GM23338 (cell line): ENCODE measurements at regions not wholly inside any gene's neighbourhood (a gene's known extent, or its start where the extent isn't known, plus 50 kb on each side); places are given as distances from the start of the nearest gene placed in this dataset.

Experiments
- ATAC-seq: fragments of 200-7000 bp; cut with Tn5 transposase; 3 replicates; pipeline ENCODE4 v1.9.1; 2020
- DNase-seq: peaks from one replicate; pipeline ENCODE4 v3.0.0-alpha.2; 2015; ENCODE audit warnings: low spot score
- H2AFZ ChIP-seq: fragments of 200-600 bp; sonication (generic); 2 replicates; pipeline ENCODE4 v1.8.0; 2016; ENCODE audit warnings: antibody characterized with exemption, mild to moderate bottlenecking, moderate library complexity
- H3F3A ChIP-seq: fragments of 200-600 bp; sonication (generic); replicated peaks from 2 replicates; pipeline ENCODE4 v1.8.0; 2017; ENCODE audit warnings: antibody characterized with exemption, mixed run types, low read depth
- H3K27ac ChIP-seq: fragments of 200-600 bp; sonication (generic); 2 replicates; pipeline ENCODE4 v1.6.1; 2016; ENCODE audit warnings: low read depth
- H3K27me3 ChIP-seq: fragments of 200-600 bp; sonication (generic); 2 replicates; pipeline ENCODE4 v1.8.0; 2016; ENCODE audit warnings: mild to moderate bottlenecking, mixed run types, moderate library complexity; ENCODE audit not compliant: insufficient read depth
- H3K36me3 ChIP-seq: fragments of 200-600 bp; sonication (generic); 2 replicates; pipeline ENCODE4 v1.8.0; 2016; ENCODE audit warnings: mild to moderate bottlenecking; ENCODE audit not compliant: insufficient read depth
- H3K4me1 ChIP-seq: fragments of 200-600 bp; sonication (generic); 2 replicates; pipeline ENCODE4 v1.8.0; 2016; ENCODE audit warnings: mild to moderate bottlenecking, moderate library complexity; ENCODE audit not compliant: insufficient read depth
- H3K4me2 ChIP-seq: fragments of 200-600 bp; sonication (generic); 2 replicates; pipeline ENCODE4 v1.7.1; 2017; ENCODE audit warnings: mixed run types
- H3K4me3 ChIP-seq: fragments of 200-600 bp; sonication (generic); 2 replicates; pipeline ENCODE4 v1.6.1; 2016; ENCODE audit warnings: mixed run types
- H3K79me2 ChIP-seq: fragments of 200-600 bp; sonication (generic); replicated peaks from 2 replicates; pipeline ENCODE4 v1.8.0; 2017; ENCODE audit warnings: mild to moderate bottlenecking; ENCODE audit not compliant: insufficient read depth
- H3K9me2 ChIP-seq: fragments of 200-600 bp; sonication (generic); 2 replicates; pipeline ENCODE4 v1.8.0; 2017; ENCODE audit not compliant: insufficient read depth
- H4K20me1 ChIP-seq: fragments of 200-600 bp; sonication (generic); replicated peaks from 2 replicates; pipeline ENCODE4 v1.8.0; 2017; ENCODE audit warnings: mild to moderate bottlenecking; ENCODE audit not compliant: insufficient read depth
- H3K27ac Mint-ChIP-seq: 2 replicates; pipeline ENCODE4 v1.8.0; 2020; ENCODE audit warnings: inconsistent platforms, mild to moderate bottlenecking, moderate library complexity, mixed read lengths
- H3K27me3 Mint-ChIP-seq: 3 replicates; pipeline ENCODE4 v1.8.0; 2022; ENCODE audit warnings: low read depth, mild to moderate bottlenecking, moderate library complexity, mixed read lengths, inconsistent platforms; ENCODE audit not compliant: insufficient read depth, poor library complexity
- H3K36me3 Mint-ChIP-seq: 3 replicates; pipeline ENCODE4 v1.8.0; 2021; ENCODE audit warnings: low read depth, mild to moderate bottlenecking, inconsistent platforms, moderate library complexity, mixed read lengths
- H3K4me1 Mint-ChIP-seq: 3 replicates; pipeline ENCODE4 v1.8.0; 2020; ENCODE audit warnings: mild to moderate bottlenecking, inconsistent platforms, mixed read lengths
- H3K4me3 Mint-ChIP-seq: 3 replicates; pipeline ENCODE4 v1.8.0; 2021; ENCODE audit warnings: moderate library complexity, mild to moderate bottlenecking, inconsistent platforms, mixed read lengths
- H3K9me3 Mint-ChIP-seq: 3 replicates; pipeline ENCODE4 v1.8.0; 2020; ENCODE audit warnings: moderate library complexity, mild to moderate bottlenecking, inconsistent platforms, mixed read lengths
- CREB1 ChIP-seq: fragments of 250-450 bp; sonication (Bioruptor Pico); IDR thresholded peaks from 2 replicates; pipeline ENCODE4 v1.5.0; 2020; ENCODE audit warnings: low read depth, mild to moderate bottlenecking, moderate library complexity
- CTCF ChIP-seq, 2 experiments: fragments of 200-600 bp in 1 of 2; sonication (generic) in 1 of 2; conservative IDR thresholded peaks; 2 replicates each; pipeline versions ENCODE4 v1.5.1 to v1.6.1; 2016 to 2017; ENCODE audit warnings: antibody characterized with exemption in 2 of 2, low read depth in 2 of 2, mild to moderate bottlenecking in 2 of 2, moderate library complexity in 1 of 2
- ETS1 ChIP-seq: IDR thresholded peaks from 2 replicates; pipeline ENCODE4 v1.6.1; 2016; ENCODE audit warnings: antibody characterized with exemption
- EZH2 ChIP-seq: fragments of 200-600 bp; sonication (generic); IDR thresholded peaks from one replicate; pipeline ENCODE4 v1.8.0; 2017; ENCODE audit warnings: antibody characterized with exemption, mild to moderate bottlenecking, low read depth; ENCODE audit not compliant: unreplicated experiment
- EZH2phosphoT487 ChIP-seq: fragments of 200-600 bp; sonication (generic); IDR thresholded peaks from one replicate; pipeline ENCODE4 v1.8.1; 2018; ENCODE audit warnings: antibody characterized with exemption; ENCODE audit not compliant: unreplicated experiment
- JUNB ChIP-seq: IDR thresholded peaks from one replicate; pipeline ENCODE4 v1.6.1; 2016; ENCODE audit warnings: antibody characterized with exemption; ENCODE audit not compliant: unreplicated experiment
- NANOG ChIP-seq: IDR thresholded peaks from 2 replicates; pipeline ENCODE4 v1.6.1; 2016; ENCODE audit warnings: antibody characterized with exemption, borderline replicate concordance
- POLR2AphosphoS5 ChIP-seq: IDR thresholded peaks from 2 replicates; pipeline ENCODE4 v1.6.1; 2016; ENCODE audit warnings: antibody characterized with exemption, low read depth
- REST ChIP-seq: IDR thresholded peaks from one replicate; pipeline ENCODE4 v1.6.1; 2018; ENCODE audit warnings: antibody characterized with exemption; ENCODE audit not compliant: unreplicated experiment
- STAT1 ChIP-seq: IDR thresholded peaks from one replicate; pipeline ENCODE4 v1.6.1; 2016; ENCODE audit warnings: antibody characterized with exemption; ENCODE audit not compliant: unreplicated experiment
- ZNF114 ChIP-seq: fragments of 250-450 bp; sonication (Bioruptor Pico); IDR thresholded peaks from 2 replicates; pipeline ENCODE4 v1.5.0; 2020; ENCODE audit warnings: mild to moderate bottlenecking, moderate library complexity
- ZNF331 ChIP-seq: fragments of 250-450 bp; sonication (Bioruptor Pico); IDR thresholded peaks from 2 replicates; pipeline ENCODE4 v1.5.0; 2020; ENCODE audit warnings: low read depth, mild to moderate bottlenecking, moderate library complexity
- ZNF462 ChIP-seq: fragments of 250-450 bp; sonication (Bioruptor Pico); IDR thresholded peaks from 2 replicates; pipeline ENCODE4 v1.5.0; 2020; ENCODE audit warnings: mild to moderate bottlenecking, moderate library complexity

GRCh38 chrX:51954592-51954991 lies 61.2 kb downstream of the MAGED1 start:
- H2AFZ ChIP-seq: no peak overlapping the region
- H3K4me3 Mint-ChIP-seq: no peak overlapping the region
- no peak overlapping the region for H3K27ac Mint-ChIP-seq
- no peak overlapping the region for H3K27ac ChIP-seq
- ATAC-seq (no peak), DNase-seq (no peak)
- no peak overlapping the region for H3K4me2 ChIP-seq
- H3K4me1 ChIP-seq: no peaks in the 10 kb centered on the region
- no peaks in the 10 kb centered on the region for H3K79me2 ChIP-seq
- no peaks in the 10 kb centered on the region for H3K27me3 Mint-ChIP-seq
- H3K9me2 ChIP-seq: no peaks in the 10 kb centered on the region
- H3K36me3 ChIP-seq: no peaks in the 10 kb centered on the region
- no peak for TF ChIP-seq EZH2
- no peak for TF ChIP-seq ZNF331 (CRISPR knock-in tag)
- no peak for TF ChIP-seq ZNF462 (CRISPR knock-in tag)
- no peak for TF ChIP-seq ETS1
- no peak for TF ChIP-seq CTCF (conservative IDR thresholded peaks at IDR 0.05; ENCODE audit: low read depth in 2 of 2)
- no peak for TF ChIP-seq ZNF114 (CRISPR knock-in tag)
- no peak for TF ChIP-seq STAT1
- TF ChIP-seq NANOG: no peak
- no peak for TF ChIP-seq CREB1
- TF ChIP-seq REST: no peak
- TF ChIP-seq POLR2AphosphoS5: no peak
- no peak for TF ChIP-seq EZH2phosphoT487
- no peak for TF ChIP-seq JUNB
- no peaks in the 10 kb centered on the region for H4K20me1 ChIP-seq
- H3K36me3 Mint-ChIP-seq: no peaks in the 10 kb centered on the region
- H3F3A ChIP-seq: no peaks in the 10 kb centered on the region
- H3K4me3 ChIP-seq: no peak overlapping the region
- no peaks in the 10 kb centered on the region for H3K4me1 Mint-ChIP-seq
- H3K9me3 Mint-ChIP-seq: no peaks in the 10 kb centered on the region; the same call in 2 of the 3 replicates
- H3K27me3 ChIP-seq: no peaks in the 10 kb centered on the region
